PFSK-1 (cell line): ENCODE measurements at regions not wholly inside any gene's neighbourhood (a gene's known extent, or its start where the extent isn't known, plus 50 kb on each side); places are given as distances from the start of the nearest gene placed in this dataset.

Source experiments
- FOXP2 ChIP-seq: optimal IDR thresholded peaks from 2 replicates; pipeline ENCODE3; 2011; ENCODE audit warnings: borderline replicate concordance, control low read depth, inconsistent platforms; ENCODE audit not compliant: insufficient read depth; ENCODE audit errors: extremely low read length, extremely low read depth
- POLR2AphosphoS5 ChIP-seq: IDR thresholded peaks from 2 replicates; pipeline ENCODE4 v1.6.1; 2012; ENCODE audit warnings: low read depth, mild to moderate bottlenecking, control low read depth, low read length, moderate library complexity
- REST ChIP-seq, 2 experiments: IDR thresholded peaks; 2 replicates each; pipeline versions ENCODE4 v1.6.1 to v1.8.0; 2011 to 2012; ENCODE audit warnings: low read depth in 2 of 2, low read length in 2 of 2, control low read depth in 1 of 2, inconsistent platforms in 1 of 2, mild to moderate bottlenecking in 1 of 2, moderate library complexity in 1 of 2; ENCODE audit not compliant: insufficient read depth in 1 of 2
- SIN3A ChIP-seq: IDR thresholded peaks from 2 replicates; pipeline ENCODE4 v1.6.1; 2012; ENCODE audit warnings: mild to moderate bottlenecking, low read length, moderate library complexity, borderline replicate concordance; ENCODE audit not compliant: insufficient read depth
- TAF1 ChIP-seq: IDR thresholded peaks from 2 replicates; pipeline ENCODE4 v1.6.1; 2012; ENCODE audit warnings: low read length, control low read depth, borderline replicate concordance; ENCODE audit not compliant: insufficient read depth

GRCh38 chr13:63351081-63351480, 1935.4 kb upstream of the PCDH20 start:
- TF ChIP-seq POLR2AphosphoS5 = no peak
- no peak for TF ChIP-seq SIN3A
- TF ChIP-seq TAF1 = no peak
- TF ChIP-seq FOXP2 = no peak
- no peak for TF ChIP-seq REST (IDR thresholded peaks at IDR 0.05; ENCODE audit: insufficient read depth in 1 of 2, low read depth in 2 of 2, low read length in 2 of 2)

DNA sequence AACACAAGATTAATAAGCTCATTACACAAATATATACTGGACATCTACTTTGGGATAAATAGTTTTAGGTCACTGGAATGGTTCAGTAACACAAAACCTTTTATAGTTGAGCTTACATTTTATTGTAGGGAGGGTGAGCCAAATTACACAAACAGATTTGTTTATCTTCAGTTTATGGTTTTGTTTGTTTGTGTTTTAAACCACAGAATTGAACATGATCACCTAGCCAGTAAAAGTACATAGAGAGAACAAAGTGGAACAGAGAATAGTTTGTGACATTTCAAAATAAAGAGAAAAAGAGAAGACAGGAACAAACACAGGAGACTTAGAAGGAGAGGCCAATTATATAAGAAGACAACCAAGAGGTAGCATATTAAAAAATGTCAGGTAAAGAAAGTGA, 1930.2 kb upstream of the PCDH20 start:
- TF ChIP-seq FOXP2 = no peak
- TF ChIP-seq SIN3A = no peak
- TF ChIP-seq TAF1 = no peak
- no peak for TF ChIP-seq REST (IDR thresholded peaks at IDR 0.05; ENCODE audit: insufficient read depth in 1 of 2, low read depth in 2 of 2, low read length in 2 of 2)
- no peak for TF ChIP-seq POLR2AphosphoS5

- TF ChIP-seq TAF1 (no peak), FOXP2 (no peak), SIN3A (no peak)
Measured at GRCh38 chr13:63344711-63345110, 1929.1 kb upstream of the PCDH20 start.

GRCh38 chr13:63337921-63338320, 1922.3 kb upstream of the PCDH20 start:
- TF ChIP-seq REST (IDR thresholded peaks at IDR 0.05; ENCODE audit: insufficient read depth in 1 of 2, low read depth in 2 of 2, low read length in 2 of 2) (no peak), FOXP2 (no peak)

GRCh38 chr13:63337041-63337440, 1921.4 kb upstream of the PCDH20 start:
- TF ChIP-seq REST (IDR thresholded peaks at IDR 0.05; ENCODE audit: insufficient read depth in 1 of 2, low read depth in 2 of 2, low read length in 2 of 2) = no peak

GRCh38 chr13:63336549-63336948, 1920.9 kb upstream of the PCDH20 start:
- TF ChIP-seq REST (IDR thresholded peaks at IDR 0.05; ENCODE audit: insufficient read depth in 1 of 2, low read depth in 2 of 2, low read length in 2 of 2) (no peak), FOXP2 (no peak), POLR2AphosphoS5 (no peak), TAF1 (no peak), SIN3A (no peak)
